T-helper 1 cell treated with Interleukin-12 subunit alpha and Interleukin-12 subunit beta and Interleukin-4 antibody, amounts not matched to agents 30 ng/mL and 1 ng/mL, for 36 hours (primary cell): ENCODE measurements at regions not wholly inside any gene's neighbourhood (a gene's known extent, or its start where the extent isn't known, plus 50 kb on each side); places are given as distances from the start of the nearest gene placed in this dataset.

Source experiments
- intact Hi-C: fragments of 100-400 bp; cut with micrococcal nuclease; formaldehyde crosslinking; loops from one replicate; pipeline ENCODE4 v1.15.1; 2024

GRCh38 chr4:18314731-18315130, 293.2 kb upstream of the LCORL start:
- intact Hi-C loops: no loop called here

DNA sequence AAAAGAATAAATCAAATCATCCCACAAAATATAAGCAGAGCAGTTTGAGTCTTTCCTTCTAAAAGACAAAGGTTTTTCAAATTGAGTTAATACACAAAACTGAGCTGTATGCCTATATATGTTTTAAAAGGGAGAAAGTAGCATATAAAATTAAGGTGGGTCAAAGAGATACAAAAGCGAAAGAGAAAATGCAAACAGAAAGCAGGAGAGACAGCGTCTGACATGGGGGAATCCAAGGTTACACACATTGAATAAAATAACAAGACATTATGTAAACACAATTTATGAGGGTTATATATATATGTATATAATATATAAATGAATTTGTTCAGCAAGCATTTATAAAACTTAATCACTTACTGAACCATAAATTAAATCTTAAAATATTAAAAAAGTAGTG, 276.1 kb upstream of the LCORL start:
- intact Hi-C loops: no loop called here

DNA sequence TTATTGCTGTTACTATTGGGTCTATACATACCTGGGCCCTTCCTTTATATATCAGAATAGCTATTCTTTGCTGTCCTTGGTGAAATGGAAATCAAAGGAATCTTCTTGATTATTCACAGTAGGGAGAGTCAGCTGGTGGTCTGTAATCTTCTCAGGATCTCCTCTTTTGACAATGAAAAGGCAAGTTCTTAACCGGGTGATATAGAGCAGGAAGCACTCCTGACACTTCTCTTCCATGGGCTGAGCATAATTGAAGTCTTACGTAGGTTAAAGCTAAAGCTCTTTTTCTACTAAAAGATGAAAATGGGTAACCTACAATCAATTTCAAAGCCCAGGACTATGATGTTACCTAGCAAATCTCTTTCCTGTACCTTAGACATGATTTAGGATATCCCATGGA, 274.9 kb upstream of the LCORL start:
- intact Hi-C loops: no loop called here

GRCh38 chr4:18294846-18295245, 273.3 kb upstream of the LCORL start:
- intact Hi-C loops: no loop called here

GRCh38 chr4:18294021-18294420, 272.5 kb upstream of the LCORL start:
- intact Hi-C loops: no loop called here

GRCh38 chr4:18292411-18292810, 270.9 kb upstream of the LCORL start:
- intact Hi-C loops: no loop called here

DNA sequence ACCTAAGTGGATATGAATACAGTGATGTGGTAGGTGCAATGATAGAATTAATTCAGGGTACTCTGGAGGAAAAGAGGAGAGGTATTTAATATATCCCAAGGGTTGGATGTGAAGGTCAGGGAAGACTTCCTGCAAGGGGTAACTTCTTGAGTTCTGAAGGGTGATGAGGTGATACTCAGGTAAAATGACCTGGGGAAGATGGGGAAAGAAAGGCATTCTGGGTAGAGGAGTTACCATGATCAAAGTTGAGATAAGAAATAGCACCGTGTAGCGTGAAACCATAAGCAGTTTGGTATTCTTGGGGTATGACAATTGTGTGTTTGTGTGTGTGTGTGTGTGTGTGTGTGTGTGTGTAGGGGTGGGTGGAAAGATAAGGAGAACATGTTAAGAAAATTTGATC, 270.4 kb upstream of the LCORL start:
- intact Hi-C loops: no loop called here

DNA sequence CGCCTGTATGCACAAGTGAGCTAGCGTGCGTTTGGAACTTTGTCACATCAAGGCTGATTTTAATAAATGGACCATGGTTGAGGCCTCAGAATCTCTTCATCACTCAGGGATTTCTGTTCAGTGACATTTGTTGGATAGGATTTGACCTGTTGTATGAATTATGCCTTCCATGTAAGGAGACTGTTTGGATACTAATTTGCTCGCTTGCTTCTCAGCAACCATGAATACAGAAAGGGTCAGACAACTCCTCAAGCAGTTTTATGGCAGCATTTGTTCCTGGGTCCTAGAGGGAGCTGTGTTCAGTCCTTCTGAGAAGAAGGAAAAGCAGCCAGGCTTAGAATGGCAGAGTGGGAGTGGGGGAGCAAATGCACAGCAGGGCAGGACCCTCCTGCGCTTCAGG, 269.7 kb upstream of the LCORL start:
- intact Hi-C loops: no loop called here

DNA sequence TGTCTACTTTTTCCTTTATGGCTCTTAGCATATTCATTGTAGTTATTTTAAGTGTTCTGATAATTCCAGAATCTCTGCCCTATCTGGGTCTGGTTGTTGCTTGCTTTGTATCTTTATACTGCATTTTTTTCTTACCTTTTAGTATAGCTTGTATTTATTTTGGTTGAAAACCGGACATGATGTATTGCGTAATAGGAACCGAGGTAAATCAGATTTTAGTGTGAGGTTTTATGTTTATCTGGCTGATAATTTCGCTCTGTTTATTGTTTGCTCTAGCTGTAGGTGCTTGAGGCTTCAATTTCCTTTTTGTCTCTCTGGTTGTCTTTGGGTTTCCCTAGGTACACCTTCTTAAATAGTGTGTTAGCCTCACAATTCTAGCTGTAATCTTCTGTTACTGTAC, 263.8 kb upstream of the LCORL start:
- intact Hi-C loops: no loop called here

GRCh38 chr4:18278244-18278643, 256.7 kb upstream of the LCORL start:
- intact Hi-C loops: no loop called here

DNA sequence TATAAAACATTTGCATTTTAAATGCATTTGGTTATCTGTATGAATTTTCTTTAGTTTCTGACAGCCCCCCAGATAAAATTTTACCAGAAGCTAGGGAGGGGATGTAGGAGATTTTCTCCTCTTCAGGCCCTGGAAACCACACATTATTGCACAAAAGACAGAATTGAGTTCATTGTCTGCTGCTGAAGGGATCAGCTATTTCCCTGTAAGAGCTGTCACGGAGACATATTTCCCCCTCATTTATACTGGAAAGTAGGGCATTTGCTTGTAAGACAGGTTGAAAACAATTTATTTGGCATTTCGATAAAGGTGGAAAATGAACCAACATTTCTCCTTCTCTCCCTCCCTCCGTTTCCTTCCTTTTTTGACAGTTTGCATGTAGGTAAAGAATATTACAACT, 241.3 kb upstream of the LCORL start:
- intact Hi-C loops: no loop called here

DNA sequence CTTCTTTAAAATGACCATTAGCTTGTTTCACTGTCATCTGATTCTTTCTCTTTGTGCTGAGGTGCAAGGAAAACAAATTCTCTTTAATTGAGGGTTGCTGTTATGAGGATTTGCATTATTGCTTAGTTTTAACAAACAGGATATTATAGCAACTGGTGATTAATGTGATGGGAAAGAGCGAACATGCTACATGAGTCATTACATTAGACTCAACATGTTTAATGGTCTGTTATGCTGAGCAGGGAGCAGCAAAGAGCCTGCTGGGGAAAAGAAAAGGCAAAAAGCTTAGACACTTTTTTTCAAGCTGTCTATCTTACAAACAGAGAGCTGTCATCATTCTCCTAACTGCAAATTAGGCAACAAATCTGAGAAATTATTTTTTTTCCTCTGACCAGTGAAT, 230.5 kb upstream of the LCORL start:
- intact Hi-C loops: no loop called here

DNA sequence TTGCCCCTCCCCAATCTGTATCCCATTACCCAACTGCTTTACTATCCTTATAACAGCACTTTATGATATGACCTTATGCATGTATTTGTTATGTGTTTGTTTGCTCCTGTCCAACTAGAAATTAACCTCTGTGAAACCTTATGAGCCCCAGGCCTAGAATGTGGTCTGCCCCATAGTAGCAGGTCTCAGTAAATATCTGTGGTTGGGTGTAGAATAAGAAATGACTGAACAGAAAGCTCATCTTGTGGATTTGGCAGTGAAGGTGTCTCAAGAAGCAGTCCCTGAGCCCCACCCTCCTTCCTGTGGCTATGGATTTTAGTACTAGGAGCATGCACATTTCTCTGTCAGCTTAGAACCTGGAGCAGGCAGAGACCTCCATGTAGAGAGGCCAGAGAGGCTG, 229.0 kb upstream of the LCORL start:
- intact Hi-C loops: no loop called here

DNA sequence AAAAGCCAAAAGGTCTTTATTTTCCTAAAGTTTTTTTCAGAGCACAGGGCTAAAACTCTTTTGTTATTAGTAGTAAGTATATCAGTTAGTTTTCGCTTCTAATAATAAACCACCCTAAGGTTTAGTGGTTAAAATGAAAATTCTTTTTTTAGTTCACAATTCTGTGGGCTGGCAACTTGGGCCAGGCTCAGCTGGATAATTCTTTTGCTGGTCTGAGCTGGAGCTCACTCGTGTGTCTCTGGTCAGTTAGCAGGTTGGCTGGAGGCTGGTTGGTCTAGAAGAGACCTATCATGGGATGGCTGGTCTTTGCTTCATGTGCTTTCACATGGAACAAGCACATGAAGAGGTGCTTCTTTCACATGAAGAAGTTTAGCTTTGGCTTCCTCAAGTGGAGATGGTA, 227.1 kb upstream of the LCORL start:
- intact Hi-C loops: no loop called here

GRCh38 chr4:18247189-18247588, 225.6 kb upstream of the LCORL start:
- intact Hi-C loops: no loop called here

DNA sequence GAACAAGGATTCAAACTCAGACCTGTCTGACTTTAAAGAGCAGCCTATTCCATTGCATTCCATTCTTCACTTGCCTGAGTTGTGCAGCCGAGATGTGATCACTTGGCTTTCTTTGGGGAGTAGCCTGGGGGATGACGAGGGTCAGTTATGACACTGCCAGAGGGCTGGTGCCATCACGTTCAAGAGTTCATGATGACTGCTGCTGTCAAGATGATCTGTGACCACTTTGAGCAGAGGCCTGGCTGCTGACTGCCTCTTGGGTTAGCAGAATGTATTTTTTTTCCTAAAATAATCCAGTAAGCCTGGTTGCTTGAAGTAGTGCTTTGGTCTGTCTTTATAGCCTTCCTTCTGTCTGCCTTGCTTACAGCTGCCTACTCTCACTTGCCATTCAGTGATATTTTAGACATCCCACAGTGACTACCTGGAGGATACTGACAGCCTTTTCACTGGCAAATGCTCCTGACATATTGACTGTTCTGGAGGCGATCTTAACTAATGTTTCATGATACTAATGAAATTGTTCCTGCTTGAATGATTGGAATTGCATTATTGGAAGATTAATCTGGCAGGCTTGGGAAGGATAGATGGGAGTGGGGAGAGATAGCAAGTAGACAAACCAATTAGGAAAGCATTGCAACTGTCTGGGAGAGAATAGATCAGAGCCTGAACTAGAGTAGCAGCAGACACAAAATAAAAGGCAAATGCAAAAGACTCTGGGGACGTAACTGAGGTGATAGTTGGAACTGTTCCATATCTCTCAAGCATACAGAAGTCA, 221.6 kb upstream of the LCORL start:
- intact Hi-C loops: no loop called here

DNA sequence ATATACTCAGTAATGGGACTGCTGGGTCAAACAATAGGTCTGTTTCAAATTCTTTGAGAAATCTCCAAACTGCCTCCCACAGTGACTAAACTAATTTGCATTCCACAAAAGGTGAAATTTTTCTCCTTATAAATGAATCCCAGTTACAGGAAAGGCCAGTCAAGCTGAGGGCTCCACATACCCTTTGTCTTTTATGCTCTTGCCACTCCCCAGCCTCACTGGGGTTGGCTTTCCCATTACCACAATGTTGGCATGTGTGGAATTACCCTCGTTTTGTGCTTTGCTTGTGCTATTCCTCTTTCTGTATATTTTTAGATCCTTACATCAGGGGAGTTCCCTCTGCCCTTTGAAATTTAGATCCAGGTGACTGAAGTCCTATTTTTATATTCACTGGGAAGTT, 220.2 kb upstream of the LCORL start:
- intact Hi-C loops: no loop called here

DNA sequence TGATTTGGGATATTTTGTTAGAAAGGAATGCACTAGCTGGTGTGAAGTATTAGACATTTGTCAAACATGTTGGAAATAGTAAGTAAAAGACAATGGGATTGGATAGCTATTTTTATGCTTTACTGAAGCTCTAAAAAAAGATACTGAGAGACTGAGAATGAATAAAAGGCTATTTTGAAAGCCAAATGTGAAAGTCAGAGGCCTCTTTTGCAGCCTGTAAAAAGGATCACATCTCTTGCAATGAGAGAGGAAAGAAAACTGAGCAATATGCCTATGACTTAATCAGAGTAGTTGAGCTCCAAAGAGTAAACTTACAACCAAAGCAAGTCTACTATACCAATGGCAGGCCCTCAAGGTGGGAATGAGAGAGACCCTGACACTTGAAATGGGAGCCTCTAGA, 212.6 kb upstream of the LCORL start:
- intact Hi-C loops: no loop called here

- intact Hi-C loops: no loop called here
Observed at GRCh38 chr4:18231726-18232125, 210.2 kb upstream of the LCORL start.

DNA sequence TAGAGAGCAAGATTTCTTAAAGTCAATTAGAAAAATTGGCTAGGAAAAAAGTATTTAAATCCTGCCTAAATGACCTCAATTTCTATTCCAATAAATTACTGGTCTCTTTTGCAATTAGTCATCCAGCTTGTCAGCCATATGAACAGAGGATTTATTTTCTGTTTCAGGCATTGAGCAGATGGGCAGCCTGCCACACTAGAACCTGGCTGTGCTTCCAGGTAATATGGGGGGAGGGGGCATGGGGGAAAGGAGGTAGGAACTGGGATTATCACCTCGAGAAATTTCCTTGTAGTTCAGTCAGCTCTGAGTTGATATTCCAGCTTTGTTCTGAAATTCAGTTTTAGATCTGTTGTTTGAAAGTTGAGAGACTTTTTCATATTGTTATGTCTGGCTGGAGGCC, 206.3 kb upstream of the LCORL start:
- intact Hi-C loops: no loop called here

DNA sequence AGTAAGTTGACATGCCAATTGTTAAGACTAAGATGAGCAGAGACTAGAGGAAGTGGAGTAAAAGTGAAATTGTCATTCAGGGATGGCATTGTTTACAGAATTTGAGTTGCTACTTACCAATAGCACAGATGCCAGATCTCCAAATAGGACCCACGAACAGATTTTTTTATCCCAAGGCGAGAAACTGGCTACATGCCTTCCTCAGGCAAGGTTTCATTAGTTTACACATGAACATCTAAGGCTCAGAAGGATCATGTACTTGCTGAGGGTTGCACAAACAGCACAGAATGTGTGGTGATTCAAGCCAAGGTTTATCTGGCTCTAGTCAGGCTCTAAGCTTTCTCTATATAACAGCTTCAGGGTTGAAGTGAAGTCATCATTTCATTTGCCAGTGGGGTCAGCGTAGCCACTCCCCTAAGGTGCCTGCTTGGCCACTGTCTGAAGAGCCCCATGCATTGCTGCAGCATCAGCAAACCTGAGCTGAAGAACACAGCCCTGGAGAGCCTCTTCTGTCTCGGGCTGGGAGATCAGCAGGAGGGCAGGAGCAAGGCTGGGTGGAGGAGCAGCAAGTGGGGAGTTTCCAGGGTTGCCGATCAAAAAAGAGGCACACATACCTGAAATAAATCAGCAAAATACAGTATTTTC, 193.0 kb upstream of the LCORL start:
- intact Hi-C loops: no loop called here

- intact Hi-C loops: no loop called here
Observed at GRCh38 chr4:18213576-18214198, 192.1 kb upstream of the LCORL start.

DNA sequence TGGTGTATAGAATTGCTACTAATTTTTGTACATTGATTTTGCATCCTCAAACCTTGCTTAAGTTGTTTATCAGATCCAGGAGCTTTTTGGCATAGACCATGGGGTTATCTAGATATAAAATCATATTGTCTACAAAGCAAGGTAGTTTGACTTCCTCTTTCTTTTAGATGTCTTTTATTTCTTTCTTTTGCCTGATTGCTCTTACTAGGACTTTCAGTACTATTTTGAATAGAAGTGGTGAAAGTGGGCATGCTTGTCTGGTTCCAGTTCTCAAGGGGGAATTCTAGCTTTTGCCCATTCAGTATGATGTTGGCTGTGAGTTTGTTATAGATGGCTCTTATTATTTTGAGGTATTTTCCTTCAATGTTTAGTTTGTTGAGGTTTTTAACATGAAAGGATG, 187.9 kb upstream of the LCORL start:
- intact Hi-C loops: no loop called here
